ENCODE measurements at regions not wholly inside any gene's neighbourhood (a gene's known extent, or its start where the extent isn't known, plus 50 kb on each side); places are given as distances from the start of the nearest gene placed in this dataset.

GRCh38 chr9:78806492-78807160 is 509.7 kb downstream of the PSAT1 start:
- intact Hi-C loops (cut with DNase I, micrococcal nuclease), result no loop called here
- DNase-seq (no peak), ATAC-seq (no peak)

GRCh38 chr9:78807286-78807685 is 510.4 kb downstream of the PSAT1 start:
- ATAC-seq (no peak), DNase-seq (no peak)
- intact Hi-C loops (cut with DNase I, micrococcal nuclease), result no loop called here

- ATAC-seq (no peak), DNase-seq (no peak)
- intact Hi-C loops (cut with DNase I, micrococcal nuclease), result no loop called here
Measured at GRCh38 chr9:78808048-78808447, 511.1 kb downstream of the PSAT1 start.

DNA sequence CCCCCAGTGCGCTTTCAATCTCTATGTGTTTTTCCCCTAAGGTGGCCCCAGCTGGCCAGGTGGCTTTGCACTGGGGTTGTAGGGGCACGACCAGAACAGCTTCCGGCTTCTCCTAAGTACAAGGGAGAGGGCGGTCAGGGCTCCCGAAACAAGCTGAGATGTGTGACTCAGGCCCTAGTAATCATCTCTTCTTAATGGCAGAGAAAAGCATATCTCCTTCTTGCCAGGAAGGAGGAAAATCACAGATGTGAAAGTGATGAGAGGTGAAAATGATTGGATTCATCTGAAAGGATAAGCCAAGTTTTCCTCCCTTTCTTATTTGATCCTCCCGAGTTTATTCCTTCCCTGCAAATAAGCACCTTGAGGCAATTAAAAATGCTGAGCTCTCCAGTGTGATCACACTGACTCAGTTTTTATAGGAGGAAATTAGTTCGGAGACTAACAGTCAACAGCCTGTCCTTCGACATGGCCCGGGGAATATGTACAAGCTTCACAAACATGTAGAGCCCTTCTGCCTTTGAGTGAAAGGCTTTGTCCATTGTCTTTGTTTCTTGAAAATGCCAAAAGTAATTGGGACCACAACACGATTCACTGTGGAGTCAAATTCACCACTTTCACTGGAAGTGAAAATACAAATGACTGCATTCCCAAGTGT is 514.8 kb downstream of the PSAT1 start:
- no peak for DNase-seq
- ATAC-seq, result no peak
- intact Hi-C loops (cut with DNase I, micrococcal nuclease), result no loop called here

DNA sequence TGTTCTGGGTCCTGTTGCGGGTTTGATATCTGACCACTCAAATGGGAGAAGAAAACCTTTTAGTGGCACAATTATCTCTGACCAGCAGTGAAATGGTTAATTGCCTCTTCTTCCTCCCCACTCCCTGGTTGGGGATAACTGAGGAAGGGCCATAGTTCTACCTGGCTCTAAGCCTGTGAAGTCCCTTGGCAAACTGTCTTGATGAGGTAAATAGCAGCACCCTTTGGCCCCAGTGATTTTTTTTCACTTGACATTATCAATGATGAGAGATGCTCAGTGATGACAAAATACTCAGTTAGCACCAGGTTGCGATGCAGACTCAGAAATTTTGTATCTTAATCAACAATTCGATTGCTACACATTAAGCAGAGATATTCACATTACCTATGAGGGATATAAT is 515.7 kb downstream of the PSAT1 start:
- DNase-seq (no peak), ATAC-seq (no peak)
- intact Hi-C loops (cut with DNase I, micrococcal nuclease), result no loop called here

GRCh38 chr9:78813602-78814180 is 516.8 kb downstream of the PSAT1 start:
- ATAC-seq (no peak), DNase-seq (no peak)
- intact Hi-C loops (cut with DNase I, micrococcal nuclease), result no loop called here

GRCh38 chr9:78821126-78821822 is 524.3 kb downstream of the PSAT1 start:
- intact Hi-C loops (cut with DNase I, micrococcal nuclease), result no loop called here
- ATAC-seq (no peak), DNase-seq (no peak)

DNA sequence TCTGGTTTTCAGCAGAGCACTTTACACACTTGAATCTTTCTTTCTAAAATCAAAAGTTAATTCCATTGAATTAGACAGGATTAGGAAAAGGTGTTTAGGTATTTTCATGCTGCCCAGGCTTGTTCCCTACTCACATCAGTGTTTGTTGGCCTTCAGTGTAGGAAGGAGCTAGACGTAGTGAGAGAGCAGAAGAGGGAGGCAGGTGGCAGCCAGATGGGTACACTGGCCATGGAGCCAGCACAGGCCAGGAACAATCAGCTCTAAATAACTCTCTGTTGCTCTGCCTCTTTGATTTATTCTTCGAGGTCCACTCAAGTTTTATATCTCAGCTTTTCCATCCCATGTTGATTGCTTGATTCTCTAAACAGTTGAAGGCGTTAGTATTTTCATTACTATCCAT is 529.6 kb downstream of the PSAT1 start:
- intact Hi-C loops (cut with DNase I, micrococcal nuclease), result no loop called here
- ATAC-seq, result no peak
- no peak for DNase-seq

DNA sequence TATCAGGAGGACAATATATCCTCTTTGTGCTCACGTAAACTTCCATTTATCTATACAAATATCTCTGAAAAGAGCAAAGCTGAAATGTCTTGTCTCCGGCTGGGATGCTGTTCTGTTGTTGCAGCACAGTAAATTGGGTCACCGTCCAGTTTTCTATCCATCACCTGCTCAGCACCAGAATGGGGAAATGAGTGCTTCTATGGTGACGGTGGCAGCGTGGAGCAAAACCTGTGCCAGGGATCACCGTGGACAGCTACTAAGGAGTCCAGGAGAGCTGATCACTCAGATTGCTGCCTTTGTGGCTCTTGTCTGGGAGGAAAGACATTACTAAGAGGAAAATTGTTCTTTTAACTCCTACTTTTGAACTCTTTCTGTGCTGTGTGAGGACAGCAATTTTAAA is 531.6 kb downstream of the PSAT1 start:
- intact Hi-C loops (cut with DNase I, micrococcal nuclease), result no loop called here
- DNase-seq (no peak), ATAC-seq (no peak)

DNA sequence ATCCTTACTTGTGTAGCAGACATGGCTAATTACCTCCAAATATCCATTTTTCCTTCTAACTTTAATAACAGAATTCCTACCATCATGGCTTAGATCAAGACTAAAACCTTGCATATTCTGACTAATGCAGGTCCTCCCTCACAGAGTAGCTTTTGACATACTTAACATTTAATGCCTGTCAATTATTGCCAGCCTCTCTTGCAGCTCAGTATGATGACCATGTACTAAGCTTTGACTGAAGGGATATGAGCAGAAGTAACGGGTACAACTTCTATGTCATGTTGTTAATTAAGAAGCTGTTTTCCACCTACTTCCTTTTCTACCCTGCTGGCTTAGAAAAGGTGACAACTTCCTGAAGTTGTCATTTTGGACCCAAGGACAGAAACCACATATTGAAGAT is 533.4 kb downstream of the PSAT1 start:
- ATAC-seq, result no peak
- intact Hi-C loops (cut with DNase I, micrococcal nuclease), result no loop called here
- DNase-seq, result no peak

DNA sequence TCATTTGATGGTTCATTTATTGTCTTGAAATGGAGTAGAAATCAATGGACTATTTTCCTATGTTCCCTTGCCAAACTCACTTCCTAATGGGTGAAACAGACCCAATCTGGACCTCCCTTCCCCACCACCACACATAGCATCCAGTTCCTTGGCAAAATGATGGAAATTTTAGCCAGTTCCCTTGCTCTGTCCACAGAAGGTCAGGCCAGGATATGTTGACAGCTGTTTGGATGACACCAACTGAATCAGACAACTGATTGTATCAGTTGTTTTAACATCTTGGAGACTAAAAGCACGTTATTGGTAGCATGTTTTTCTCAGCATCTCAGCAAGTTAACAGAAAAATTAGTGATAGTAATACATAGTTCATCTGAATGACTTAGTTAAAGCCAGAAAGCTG is 534.8 kb downstream of the PSAT1 start:
- ATAC-seq (no peak), DNase-seq (no peak)
- intact Hi-C loops (cut with DNase I, micrococcal nuclease), result no loop called here

DNA sequence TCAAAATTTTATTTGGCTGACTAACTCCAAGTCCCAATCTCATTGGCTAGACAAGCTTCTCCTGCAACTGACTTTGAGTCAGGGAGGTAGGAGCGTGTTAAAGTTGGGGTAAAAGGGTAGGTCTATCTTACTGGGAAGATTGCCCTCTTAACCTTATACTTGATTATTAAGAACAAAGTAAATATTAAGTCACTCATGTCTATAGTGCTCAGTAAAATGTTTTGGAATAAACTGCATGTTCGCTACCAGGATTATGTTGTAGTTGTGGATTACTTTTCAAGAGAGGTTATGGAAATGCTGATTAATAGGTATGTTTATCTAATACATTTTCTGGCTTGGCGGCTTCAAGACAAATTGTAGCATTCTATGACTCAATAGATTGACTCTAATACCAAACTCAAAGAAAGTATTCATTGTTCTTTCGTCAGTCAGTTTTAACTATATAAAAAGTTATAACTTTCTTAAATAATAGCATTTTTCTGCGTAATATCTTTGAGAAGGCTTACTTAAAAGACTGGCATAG is 539.1 kb downstream of the PSAT1 start:
- no peak for ATAC-seq
- no peak for DNase-seq
- intact Hi-C loops (cut with DNase I, micrococcal nuclease), result no loop called here

GRCh38 chr9:78839252-78839651 is 542.3 kb downstream of the PSAT1 start:
- DNase-seq (no peak), ATAC-seq (no peak)
- intact Hi-C loops (cut with DNase I, micrococcal nuclease), result no loop called here

- DNase-seq (no peak), ATAC-seq (no peak)
- intact Hi-C loops (cut with DNase I, micrococcal nuclease), result no loop called here
Measured at GRCh38 chr9:78848061-78848460, 551.1 kb downstream of the PSAT1 start.

- intact Hi-C loops (cut with DNase I, micrococcal nuclease), result no loop called here
- DNase-seq, result no peak
- no peak for ATAC-seq
Measured at GRCh38 chr9:78856144-78856543, 559.2 kb downstream of the PSAT1 start.

DNA sequence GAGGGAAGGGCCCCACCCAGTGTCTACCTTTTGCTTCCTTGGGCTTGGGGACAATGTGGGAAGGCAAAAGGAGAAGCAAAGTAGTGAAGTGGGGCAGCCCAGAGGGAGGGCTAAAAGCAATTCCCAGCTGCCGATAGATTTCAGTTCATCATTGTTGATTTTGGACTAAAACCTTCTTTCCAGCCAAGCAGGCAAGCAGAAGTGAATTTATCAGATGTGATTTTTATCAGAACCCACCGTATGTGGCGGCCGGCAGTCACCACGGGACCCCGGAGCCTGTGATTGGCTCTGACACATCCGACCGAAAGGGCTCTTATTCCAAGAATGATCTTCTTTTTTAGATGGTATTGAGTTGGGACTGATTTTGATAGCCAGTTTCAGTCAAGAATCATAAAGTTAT is 559.9 kb downstream of the PSAT1 start:
- intact Hi-C loops (cut with DNase I, micrococcal nuclease), result no loop called here
- no peak for ATAC-seq

GRCh38 chr9:78857373-78858225 is 560.7 kb downstream of the PSAT1 start:
- DNase-seq, result no peak
- no peak for ATAC-seq
- intact Hi-C loops (cut with DNase I, micrococcal nuclease), result no loop called here

More for the DNA sequence above, 559.9 kb downstream of the PSAT1 start:
- DNase-seq, result no peak

DNA sequence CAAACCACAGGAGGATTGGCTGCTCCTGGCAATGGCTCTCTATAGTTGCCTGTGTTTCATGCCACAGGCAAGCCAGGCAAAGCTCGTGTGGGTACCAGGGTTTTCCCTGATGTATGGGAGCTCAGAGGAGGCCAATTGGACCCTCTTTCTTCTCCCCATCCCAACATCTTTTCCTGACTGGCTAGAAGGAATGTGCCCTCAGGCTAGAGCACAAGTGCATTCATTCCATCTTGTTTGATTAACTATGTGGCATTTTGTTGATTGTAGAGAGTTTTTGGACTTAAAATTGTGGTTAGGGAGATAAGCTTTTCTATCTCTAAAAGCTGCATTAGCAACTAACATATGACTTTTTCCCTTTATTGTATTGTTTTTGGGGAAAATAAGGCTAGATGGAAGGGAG is 561.3 kb downstream of the PSAT1 start:
- ATAC-seq (no peak), DNase-seq (no peak)
- intact Hi-C loops (cut with DNase I, micrococcal nuclease), result no loop called here

Data from left colon (tissue), 2 donors.